ENCODE measurements at regions not wholly inside any gene's neighbourhood (a gene's known extent, or its start where the extent isn't known, plus 50 kb on each side); places are given as distances from the start of the nearest gene placed in this dataset.
"Not testable (repeated sequence)": the region's sequence is repeated elsewhere in the genome, so short reads cannot be mapped to it uniquely, and the experiment has no call there.

- no peak for DNase-seq
These were observed 57.9 kb upstream of the ABHD2 start for GRCh38 chr15:89030311-89030710.

GRCh38 chr15:89031637-89032285, 56.5 kb upstream of the ABHD2 start:
- not testable (repeated sequence) for DNase-seq

GRCh38 chr15:89034305-89034704, 54.0 kb upstream of the ABHD2 start:
- no peak for DNase-seq

GRCh38 chr15:89035150-89035549, 53.1 kb upstream of the ABHD2 start:
- DNase-seq, result no peak

GRCh38 chr15:89035658-89036057, 52.6 kb upstream of the ABHD2 start:
- DNase-seq, result no peak

- DNase-seq, result no peak
These were observed 50.1 kb upstream of the ABHD2 start for GRCh38 chr15:89038146-89038545.

Measured in inflammatory macrophage treated with lipopolysaccharide for 1 hour (primary cell).